MM.1S (cell line): ENCODE measurements at regions not wholly inside any gene's neighbourhood (a gene's known extent, or its start where the extent isn't known, plus 50 kb on each side); places are given as distances from the start of the nearest gene placed in this dataset.

Experiments used
- DNase-seq: peaks from one replicate; pipeline ENCODE4 v3.0.0-alpha.2; 2015
- H2AFZ ChIP-seq: fragments of 300-600 bp; sonication (generic); 2 replicates; pipeline ENCODE4 v1.6.0; 2016; ENCODE audit warnings: antibody characterized with exemption, low read length
- H3F3A ChIP-seq: fragments of 300-600 bp; sonication (generic); 2 replicates; pipeline ENCODE4 v1.6.1; 2016; ENCODE audit warnings: mild to moderate bottlenecking, antibody characterized with exemption, low read length, moderate library complexity, mixed read lengths; ENCODE audit not compliant: insufficient read depth
- H3K27ac ChIP-seq: fragments of 300-600 bp; sonication (generic); 2 replicates; pipeline ENCODE4 v1.5.1; 2016; ENCODE audit warnings: mild to moderate bottlenecking, low read length
- H3K27me3 ChIP-seq: fragments of 300-600 bp; sonication (generic); replicated peaks from 2 replicates; pipeline ENCODE4 v1.6.0; 2016; ENCODE audit warnings: low read length; ENCODE audit not compliant: insufficient read depth
- H3K36me3 ChIP-seq: fragments of 300-600 bp; sonication (generic); replicated peaks from 2 replicates; pipeline ENCODE4 v1.6.1; 2016; ENCODE audit warnings: mild to moderate bottlenecking, low read length, mixed read lengths; ENCODE audit not compliant: insufficient read depth
- H3K4me1 ChIP-seq: fragments of 300-600 bp; sonication (generic); 2 replicates; pipeline ENCODE4 v1.6.1; 2016; ENCODE audit warnings: low read length, mixed read lengths
- H3K4me2 ChIP-seq: fragments of 300-600 bp; sonication (generic); 2 replicates; pipeline ENCODE4 v1.6.0; 2016; ENCODE audit warnings: low read depth, low read length
- H3K4me3 ChIP-seq: fragments of 300-600 bp; sonication (generic); 2 replicates; pipeline ENCODE4 v1.5.1; 2016; ENCODE audit warnings: low read length, mixed read lengths
- H3K79me2 ChIP-seq: fragments of 300-600 bp; sonication (generic); 2 replicates; pipeline ENCODE4 v1.6.1; 2016; ENCODE audit warnings: mixed run types, low read length, mixed read lengths
- H3K9ac ChIP-seq: fragments of 300-600 bp; sonication (generic); 2 replicates; pipeline ENCODE4 v1.6.1; 2016; ENCODE audit warnings: low read length, mixed read lengths
- H3K9me2 ChIP-seq: fragments of 300-600 bp; sonication (generic); replicated peaks from 2 replicates; pipeline ENCODE4 v1.6.1; 2016; ENCODE audit warnings: mild to moderate bottlenecking, low read length, mixed read lengths; ENCODE audit not compliant: insufficient read depth
- H3K9me3 ChIP-seq: fragments of 300-600 bp; sonication (generic); replicated peaks from 2 replicates; pipeline ENCODE4 v1.6.1; 2016; ENCODE audit warnings: mild to moderate bottlenecking, low read length, mixed read lengths; ENCODE audit not compliant: insufficient read depth
- H4K20me1 ChIP-seq: fragments of 300-600 bp; sonication (generic); 2 replicates; pipeline ENCODE4 v1.6.1; 2016; ENCODE audit warnings: mild to moderate bottlenecking, low read length, moderate library complexity, mixed read lengths; ENCODE audit not compliant: insufficient read depth
- EZH2 ChIP-seq: fragments of 300-600 bp; sonication (generic); optimal IDR thresholded peaks from 2 replicates; pipeline ENCODE3; 2017; ENCODE audit warnings: low read depth, mild to moderate bottlenecking, antibody characterized with exemption, low read length, mixed read lengths
- EZH2phosphoT487 ChIP-seq: fragments of 300-600 bp; sonication (generic); IDR thresholded peaks from 2 replicates; pipeline ENCODE4 v1.6.1; 2018; ENCODE audit warnings: antibody characterized with exemption, low read length
- TF ChIP-seq, protein P1 (sequence below): fragments of 300-600 bp; sonication (generic); IDR thresholded peaks from 2 replicates; pipeline ENCODE4 v1.5.1; 2016; ENCODE audit warnings: antibody characterized with exemption, low read length, mixed read lengths

DNA sequence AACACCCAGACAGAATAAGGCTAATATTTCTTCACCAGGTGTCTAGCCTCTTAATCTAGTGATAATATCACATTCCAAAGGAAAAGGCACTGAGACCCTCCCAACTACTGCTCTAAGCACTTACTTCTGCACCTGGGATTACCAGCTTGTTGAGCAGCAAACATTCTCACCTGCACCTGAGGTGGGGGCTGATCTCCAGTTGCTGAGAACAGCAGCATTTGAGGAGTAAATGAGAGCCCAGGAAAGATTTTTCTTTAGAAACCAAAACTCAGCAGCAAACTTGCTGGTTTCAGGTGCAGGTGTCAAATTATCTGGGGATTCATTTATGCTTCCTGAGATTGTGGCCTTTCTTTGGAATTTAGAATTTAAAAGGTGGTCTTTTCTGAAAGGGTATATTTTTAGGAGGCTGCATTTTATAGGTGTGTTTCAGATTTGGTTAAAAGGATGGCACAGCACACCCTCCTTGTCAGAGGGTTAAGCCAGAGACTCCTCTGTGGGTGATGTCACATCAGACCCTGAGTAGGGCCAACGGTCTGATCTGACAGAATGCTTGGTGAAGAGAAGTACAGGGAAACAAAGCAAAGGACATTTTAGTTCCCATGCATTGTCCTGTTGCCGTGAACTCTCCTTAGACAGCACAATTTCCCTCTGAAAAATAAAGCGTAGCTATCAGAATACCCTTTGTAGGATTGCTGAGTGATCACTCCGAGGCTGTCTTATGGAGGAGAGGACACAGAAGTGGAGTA lies 411.0 kb upstream of the ATP11B start:
- TF ChIP-seq EZH2 (no peak), EZH2phosphoT487 (no peak)
- TF ChIP-seq, protein P1, sequence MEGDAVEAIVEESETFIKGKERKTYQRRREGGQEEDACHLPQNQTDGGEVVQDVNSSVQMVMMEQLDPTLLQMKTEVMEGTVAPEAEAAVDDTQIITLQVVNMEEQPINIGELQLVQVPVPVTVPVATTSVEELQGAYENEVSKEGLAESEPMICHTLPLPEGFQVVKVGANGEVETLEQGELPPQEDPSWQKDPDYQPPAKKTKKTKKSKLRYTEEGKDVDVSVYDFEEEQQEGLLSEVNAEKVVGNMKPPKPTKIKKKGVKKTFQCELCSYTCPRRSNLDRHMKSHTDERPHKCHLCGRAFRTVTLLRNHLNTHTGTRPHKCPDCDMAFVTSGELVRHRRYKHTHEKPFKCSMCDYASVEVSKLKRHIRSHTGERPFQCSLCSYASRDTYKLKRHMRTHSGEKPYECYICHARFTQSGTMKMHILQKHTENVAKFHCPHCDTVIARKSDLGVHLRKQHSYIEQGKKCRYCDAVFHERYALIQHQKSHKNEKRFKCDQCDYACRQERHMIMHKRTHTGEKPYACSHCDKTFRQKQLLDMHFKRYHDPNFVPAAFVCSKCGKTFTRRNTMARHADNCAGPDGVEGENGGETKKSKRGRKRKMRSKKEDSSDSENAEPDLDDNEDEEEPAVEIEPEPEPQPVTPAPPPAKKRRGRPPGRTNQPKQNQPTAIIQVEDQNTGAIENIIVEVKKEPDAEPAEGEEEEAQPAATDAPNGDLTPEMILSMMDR, result no peak
- Histone ChIP-seq H3K9ac (peak overlapping the region; percentile 13; the same call in 1 of the 2 replicates), H3F3A (peaks cover 17% of the 10 kb centered on the region), H4K20me1 (no peaks in the 10 kb centered on the region), H3K4me2 (peak overlapping the region; percentile 60), H3K9me3 (no peaks in the 10 kb centered on the region), H3K27me3 (no peaks in the 10 kb centered on the region), H3K4me1 (peaks cover 44% of the 10 kb centered on the region), H3K36me3 (no peaks in the 10 kb centered on the region), H3K4me3 (no peak overlapping the region), H3K79me2 (no peaks in the 10 kb centered on the region), H3K27ac (peak overlapping the region; percentile 78), H3K9me2 (no peaks in the 10 kb centered on the region), H2AFZ (peak overlapping the region; percentile 29)
- DNase-seq, result peak; percentile 92

DNA sequence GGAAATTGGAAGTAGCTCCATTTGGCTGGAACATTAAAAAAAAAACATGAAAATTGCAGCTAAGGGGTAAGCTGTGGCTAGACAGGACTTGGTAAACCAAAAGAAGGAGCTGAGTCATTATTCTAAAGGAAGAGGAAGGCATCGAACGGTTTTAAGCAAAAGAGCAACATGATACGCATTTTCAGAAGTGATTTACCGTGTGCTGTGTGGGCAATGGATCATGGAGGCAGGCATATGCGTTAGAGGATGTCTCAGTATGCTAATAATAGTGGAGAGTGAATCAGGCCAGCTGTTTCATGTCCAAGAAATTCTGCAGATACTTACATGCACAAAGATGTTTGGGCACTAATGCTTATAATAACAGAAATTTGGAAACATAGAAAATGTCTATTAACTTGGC lies 409.1 kb upstream of the ATP11B start:
- Histone ChIP-seq H3K4me3 (no peak overlapping the region), H3K27me3 (no peaks in the 10 kb centered on the region), H2AFZ (no peak overlapping the region), H3K27ac (peak overlapping the region; percentile 11; the same call in 1 of the 2 replicates), H3K9ac (no peak overlapping the region), H3K4me1 (peaks cover 52% of the 10 kb centered on the region), H3K9me2 (no peaks in the 10 kb centered on the region), H3K79me2 (no peaks in the 10 kb centered on the region), H3K36me3 (no peaks in the 10 kb centered on the region), H3K9me3 (no peaks in the 10 kb centered on the region), H4K20me1 (no peaks in the 10 kb centered on the region), H3F3A (peaks cover 25% of the 10 kb centered on the region), H3K4me2 (peak overlapping the region; percentile 4; the same call in 1 of the 2 replicates)
- no peak for DNase-seq
- TF ChIP-seq, protein P1, result no peak
- no peak for TF ChIP-seq EZH2
- TF ChIP-seq EZH2phosphoT487, result no peak

DNA sequence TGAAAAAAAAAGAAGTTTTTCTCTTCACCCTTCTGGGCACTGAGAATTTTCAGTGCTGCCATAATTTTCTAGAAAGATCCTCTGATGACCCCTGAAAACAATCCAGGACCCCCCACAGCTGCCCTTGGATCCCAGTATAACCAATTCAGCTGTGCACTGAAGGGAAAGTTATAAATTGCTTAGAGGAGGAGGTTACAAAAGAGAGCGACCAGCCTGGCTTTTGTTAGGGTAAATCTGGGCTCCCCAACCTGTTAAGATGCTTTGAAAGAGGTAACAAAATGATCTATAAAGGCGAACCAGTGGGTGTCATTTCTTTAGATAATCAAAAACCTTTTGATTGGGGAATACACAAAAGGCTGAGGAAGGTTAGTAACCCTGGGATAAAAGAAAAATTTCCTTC lies 407.9 kb upstream of the ATP11B start:
- TF ChIP-seq, protein P1, result no peak
- TF ChIP-seq EZH2 (no peak), EZH2phosphoT487 (no peak)

More for the DNA sequence above, 407.9 kb upstream of the ATP11B start:
- no peaks in the 10 kb centered on the region for H3K9me2 ChIP-seq
- H2AFZ ChIP-seq, result no peak overlapping the region
- H3K27me3 ChIP-seq, result no peaks in the 10 kb centered on the region
- H3K4me3 ChIP-seq, result no peak overlapping the region
- peaks cover 57% of the 10 kb centered on the region for H3K4me1 ChIP-seq
- H3F3A ChIP-seq, result peaks cover 31% of the 10 kb centered on the region
- no peak overlapping the region for H3K4me2 ChIP-seq
- no peaks in the 10 kb centered on the region for H3K79me2 ChIP-seq
- no peak overlapping the region for H3K27ac ChIP-seq
- no peaks in the 10 kb centered on the region for H3K9me3 ChIP-seq
- no peak overlapping the region for H3K9ac ChIP-seq
- no peak for DNase-seq
- no peaks in the 10 kb centered on the region for H4K20me1 ChIP-seq
- no peaks in the 10 kb centered on the region for H3K36me3 ChIP-seq
